ENCODE measurements at regions not wholly inside any gene's neighbourhood (a gene's known extent, or its start where the extent isn't known, plus 50 kb on each side); places are given as distances from the start of the nearest gene placed in this dataset.

DNA sequence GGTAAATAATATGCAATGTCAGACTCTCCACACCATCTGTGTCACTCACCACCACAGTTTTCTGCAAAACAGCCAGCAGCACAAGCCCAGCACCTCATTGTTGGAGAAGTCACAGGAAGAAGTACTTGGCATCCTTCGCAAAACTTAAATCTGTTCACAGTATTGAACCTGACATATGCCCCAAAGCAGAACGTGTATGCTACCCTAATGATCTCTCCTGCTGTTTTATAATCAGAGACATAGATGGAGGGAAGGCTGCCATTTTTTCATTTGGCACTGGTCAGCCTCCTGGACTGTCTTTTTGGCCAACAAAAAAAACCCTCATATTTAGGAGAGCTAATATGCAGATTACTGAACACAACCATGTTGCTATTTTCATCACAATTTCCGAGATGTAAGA, 1272.9 kb downstream of the ROBO1 start:
- dilution Hi-C loops (cut with MboI; ENCODE audit: extremely low pct_ligation_motif_present, low sequenced_read_pairs): no loop called here

GRCh38 chr3:78495301-78495700, 1272.5 kb downstream of the ROBO1 start:
- no peaks in the 10 kb centered on the region for H3K36me3 ChIP-seq (ENCODE audit: control insufficient read depth in 2 of 2, extremely low read depth in 1 of 2, insufficient read depth in 2 of 2, low read length in 2 of 2)
- H3K27me3 ChIP-seq (ENCODE audit: control insufficient read depth in 2 of 2, insufficient read depth in 2 of 2, low read length in 2 of 2): no peaks in the 10 kb centered on the region
- TF ChIP-seq MAX (IDR thresholded peaks at IDR 0.05; ENCODE audit: insufficient read depth, insufficient read length): no peak
- TF ChIP-seq MYC (IDR thresholded peaks at IDR 0.05; ENCODE audit: low read depth, low read length): no peak
- no peak for TF ChIP-seq JUN (IDR thresholded peaks at IDR 0.05; ENCODE audit: borderline replicate concordance, insufficient read depth, insufficient read length, low read depth)
- TF ChIP-seq POLR2AphosphoS5 (IDR thresholded peaks at IDR 0.05; ENCODE audit: insufficient read depth, low read depth, low read length): no peak
- TF ChIP-seq POLR2A (IDR thresholded peaks at IDR 0.05; ENCODE audit: low read depth, low read length): no peak
- no peak for TF ChIP-seq EZH2 (IDR thresholded peaks at IDR 0.05; ENCODE audit: borderline replicate concordance, low read depth, low read length, severe bottlenecking)
- TF ChIP-seq, protein P1, sequence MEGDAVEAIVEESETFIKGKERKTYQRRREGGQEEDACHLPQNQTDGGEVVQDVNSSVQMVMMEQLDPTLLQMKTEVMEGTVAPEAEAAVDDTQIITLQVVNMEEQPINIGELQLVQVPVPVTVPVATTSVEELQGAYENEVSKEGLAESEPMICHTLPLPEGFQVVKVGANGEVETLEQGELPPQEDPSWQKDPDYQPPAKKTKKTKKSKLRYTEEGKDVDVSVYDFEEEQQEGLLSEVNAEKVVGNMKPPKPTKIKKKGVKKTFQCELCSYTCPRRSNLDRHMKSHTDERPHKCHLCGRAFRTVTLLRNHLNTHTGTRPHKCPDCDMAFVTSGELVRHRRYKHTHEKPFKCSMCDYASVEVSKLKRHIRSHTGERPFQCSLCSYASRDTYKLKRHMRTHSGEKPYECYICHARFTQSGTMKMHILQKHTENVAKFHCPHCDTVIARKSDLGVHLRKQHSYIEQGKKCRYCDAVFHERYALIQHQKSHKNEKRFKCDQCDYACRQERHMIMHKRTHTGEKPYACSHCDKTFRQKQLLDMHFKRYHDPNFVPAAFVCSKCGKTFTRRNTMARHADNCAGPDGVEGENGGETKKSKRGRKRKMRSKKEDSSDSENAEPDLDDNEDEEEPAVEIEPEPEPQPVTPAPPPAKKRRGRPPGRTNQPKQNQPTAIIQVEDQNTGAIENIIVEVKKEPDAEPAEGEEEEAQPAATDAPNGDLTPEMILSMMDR (IDR thresholded peaks at IDR 0.05; ENCODE audit: extremely low read depth in 1 of 2, insufficient read depth in 1 of 2, low read depth in 1 of 2, low read length in 2 of 2): no peak
- TF ChIP-seq GATA2 (IDR thresholded peaks at IDR 0.05; ENCODE audit: insufficient read depth, insufficient read length, low read depth, low read length): no peak
- TF ChIP-seq FOS (IDR thresholded peaks at IDR 0.05; ENCODE audit: borderline replicate concordance, insufficient read depth, low read length): no peak
- no peak for DNase-seq (ENCODE audit: low read depth, low spot score)
- H3K27ac ChIP-seq (ENCODE audit: insufficient read depth, low read depth, low read length): no peak overlapping the region
- H3K4me2 ChIP-seq (ENCODE audit: insufficient read depth, low read length): no peak overlapping the region
- no peak overlapping the region for H3K4me3 ChIP-seq (replicated peaks in 1 of 3; ENCODE audit: insufficient read depth in 1 of 3, low read depth in 1 of 3, low read length in 3 of 3)
- ChIA-PET CTCF (interaction anchor here (1.4 kb wide), 1 partner anchor 12 kb away, joined by 3 read pairs; no protein-coding TSS in a partner anchor), POLR2A (no interaction called here)
- no TSS peak for BruUV-seq (replicated peaks)
- intact Hi-C loops (cut with micrococcal nuclease): no loop called here
- no peak overlapping the region for H3K9ac ChIP-seq (replicated peaks; ENCODE audit: extremely low read depth, insufficient read depth, low read length)
- H3K9me1 ChIP-seq (replicated peaks; ENCODE audit: control insufficient read depth, extremely low read depth, insufficient read depth, low read length): no peaks in the 10 kb centered on the region
- no peaks in the 10 kb centered on the region for H4K20me1 ChIP-seq (replicated peaks; ENCODE audit: control insufficient read depth, extremely low read depth, insufficient read depth, low read length)
- dilution Hi-C loops (cut with MboI; ENCODE audit: extremely low pct_ligation_motif_present, low sequenced_read_pairs): no loop called here
- no peaks in the 10 kb centered on the region for H3K9me3 ChIP-seq (replicated peaks; ENCODE audit: control insufficient read depth, insufficient read depth, low read length)
- FAIRE-seq: no peak
- H3K79me2 ChIP-seq (ENCODE audit: control insufficient read depth, insufficient read depth, low read length): no peaks in the 10 kb centered on the region
- no peak overlapping the region for H2AFZ ChIP-seq (ENCODE audit: low read depth, low read length)
- H3K4me1 ChIP-seq (ENCODE audit: control insufficient read depth, extremely low read depth, insufficient read depth, low read length): no peaks in the 10 kb centered on the region

More for the DNA sequence above, 1272.9 kb downstream of the ROBO1 start:
- no peak overlapping the region for H3K4me2 ChIP-seq (ENCODE audit: insufficient read depth, low read length)
- no peak for TF ChIP-seq POLR2A (IDR thresholded peaks at IDR 0.05; ENCODE audit: low read depth, low read length)
- TF ChIP-seq POLR2AphosphoS5 (IDR thresholded peaks at IDR 0.05; ENCODE audit: insufficient read depth, low read depth, low read length): no peak
- no peak for TF ChIP-seq MAX (IDR thresholded peaks at IDR 0.05; ENCODE audit: insufficient read depth, insufficient read length)
- TF ChIP-seq JUN (IDR thresholded peaks at IDR 0.05; ENCODE audit: borderline replicate concordance, insufficient read depth, insufficient read length, low read depth): no peak
- no peak overlapping the region for H3K27ac ChIP-seq (ENCODE audit: insufficient read depth, low read depth, low read length)
- DNase-seq (ENCODE audit: low read depth, low spot score): no peak
- no peaks in the 10 kb centered on the region for H3K36me3 ChIP-seq (ENCODE audit: control insufficient read depth in 2 of 2, extremely low read depth in 1 of 2, insufficient read depth in 2 of 2, low read length in 2 of 2)
- ChIA-PET CTCF (interaction anchor here (1.4 kb wide), 1 partner anchor 12 kb away, joined by 3 read pairs; no protein-coding TSS in a partner anchor), POLR2A (no interaction called here)
- no peaks in the 10 kb centered on the region for H3K27me3 ChIP-seq (ENCODE audit: control insufficient read depth in 2 of 2, insufficient read depth in 2 of 2, low read length in 2 of 2)
- H4K20me1 ChIP-seq (replicated peaks; ENCODE audit: control insufficient read depth, extremely low read depth, insufficient read depth, low read length): no peaks in the 10 kb centered on the region
- no peaks in the 10 kb centered on the region for H3K4me1 ChIP-seq (ENCODE audit: control insufficient read depth, extremely low read depth, insufficient read depth, low read length)
- no peaks in the 10 kb centered on the region for H3K79me2 ChIP-seq (ENCODE audit: control insufficient read depth, insufficient read depth, low read length)
- H3K9me1 ChIP-seq (replicated peaks; ENCODE audit: control insufficient read depth, extremely low read depth, insufficient read depth, low read length): no peaks in the 10 kb centered on the region
- intact Hi-C loops (cut with micrococcal nuclease): no loop called here
- no peak overlapping the region for H3K9ac ChIP-seq (replicated peaks; ENCODE audit: extremely low read depth, insufficient read depth, low read length)
- H3K4me3 ChIP-seq (replicated peaks in 1 of 3; ENCODE audit: insufficient read depth in 1 of 3, low read depth in 1 of 3, low read length in 3 of 3): no peak overlapping the region
- no TSS peak for BruUV-seq (replicated peaks)
- H3K9me3 ChIP-seq (replicated peaks; ENCODE audit: control insufficient read depth, insufficient read depth, low read length): no peaks in the 10 kb centered on the region
- no peak for FAIRE-seq
- H2AFZ ChIP-seq (ENCODE audit: low read depth, low read length): no peak overlapping the region

Measured in endothelial cell of umbilical vein (primary cell).